ENCODE measurements at regions not wholly inside any gene's neighbourhood (a gene's known extent, or its start where the extent isn't known, plus 50 kb on each side); places are given as distances from the start of the nearest gene placed in this dataset.

DNA sequence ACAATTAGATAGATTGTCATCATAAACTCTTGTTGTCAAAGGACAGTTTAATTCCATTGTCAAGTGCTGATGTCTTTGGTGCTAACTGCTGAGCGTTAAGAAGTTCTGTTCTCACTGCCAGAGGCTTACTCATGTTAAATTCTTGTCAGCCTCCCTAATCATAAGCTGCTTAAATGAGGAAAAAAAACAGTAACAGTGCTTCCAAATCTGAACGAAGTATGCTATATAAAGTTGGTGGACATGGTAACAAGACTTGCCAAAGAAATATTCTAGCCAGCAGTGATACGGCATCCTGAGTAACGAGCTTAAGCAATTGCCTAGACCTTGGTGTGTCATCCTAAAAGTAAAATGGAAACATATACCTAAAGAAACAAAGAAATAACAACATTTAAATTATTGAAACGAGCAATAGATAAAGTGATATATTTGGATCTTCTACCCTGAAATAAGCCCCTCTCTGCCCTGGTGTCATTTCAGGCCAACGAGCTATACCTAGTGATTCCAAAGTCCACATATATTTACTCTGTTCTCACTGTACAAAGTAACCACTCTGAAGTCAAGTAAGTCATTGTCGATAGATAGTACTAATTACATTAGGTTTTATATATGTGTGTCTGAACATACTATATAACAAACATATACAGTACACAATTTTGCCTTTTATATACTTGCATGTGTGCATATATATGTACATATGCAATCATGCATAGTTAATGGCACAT is 339.7 kb upstream of the HS3ST1 start:
- H3K27me3 ChIP-seq: no peaks in the 10 kb centered on the region
- in situ Hi-C loops (cut with MboI; ENCODE audit: low pct_ligation_motif_present in 1 of 4, low pct_unique_long_range_greater_than_20kb in 1 of 4, low sequenced_read_pairs in 3 of 4) (loop anchor here in 3 of 4 donors (25.0 kb wide), 2 partner anchors 106 to 869 kb away; no protein-coding TSS in a partner anchor), intact Hi-C loops (cut with DNase I; ENCODE audit: low total_unique reads) (no loop called here)
- no peaks in the 10 kb centered on the region for H3K9me3 ChIP-seq
- TF ChIP-seq CTCF (IDR thresholded peaks at IDR 0.05) (no peak), POLR2A (IDR thresholded peaks at IDR 0.05) (no peak), EP300 (IDR thresholded peaks at IDR 0.05; ENCODE audit: low read depth) (no peak), POLR2AphosphoS5 (IDR thresholded peaks at IDR 0.05) (no peak)
- H3K4me3 ChIP-seq: no peak overlapping the region
- DNase-seq: no peak
- H3K36me3 ChIP-seq: no peaks in the 10 kb centered on the region
- no peak overlapping the region for H3K27ac ChIP-seq
- 46 to 54% methylated on average over 7 of the region's 7 CpGs for WGBS, 2 donors (ENCODE audit: low coverage in 1 of 2)
- no peaks in the 10 kb centered on the region for H3K4me1 ChIP-seq

- TF ChIP-seq EP300 (IDR thresholded peaks at IDR 0.05; ENCODE audit: low read depth) (no peak), CTCF (IDR thresholded peaks at IDR 0.05) (peak; percentile 55 to 77 (median 67))
- no peak overlapping the region for H3K4me3 ChIP-seq
- 25 to 28% methylated on average over 4 of the region's 4 CpGs for WGBS, 2 donors (ENCODE audit: low coverage in 1 of 2)
- no peaks in the 10 kb centered on the region for H3K27me3 ChIP-seq
- H3K36me3 ChIP-seq: no peaks in the 10 kb centered on the region
- peak; percentile 14 for DNase-seq
- intact Hi-C loops (cut with DNase I; ENCODE audit: low total_unique reads): no loop called here
- H3K4me1 ChIP-seq: no peaks in the 10 kb centered on the region
- in situ Hi-C loops (cut with MboI; ENCODE audit: low pct_ligation_motif_present in 1 of 4, low pct_unique_long_range_greater_than_20kb in 1 of 4, low sequenced_read_pairs in 3 of 4): loop anchor here in 3 of 4 donors (25.0 kb wide), 2 partner anchors 104 to 871 kb away; no protein-coding TSS in a partner anchor
- no peaks in the 10 kb centered on the region for H3K9me3 ChIP-seq
- no peak overlapping the region for H3K27ac ChIP-seq
These were observed 337.3 kb upstream of the HS3ST1 start for GRCh38 chr4:11765849-11766453.

GRCh38 chr4:11748164-11748872 is 319.6 kb upstream of the HS3ST1 start:
- Histone ChIP-seq H3K27me3 (no peaks in the 10 kb centered on the region), H3K4me3 (no peak overlapping the region), H3K27ac (no peak overlapping the region), H3K9me3 (no peaks in the 10 kb centered on the region), H3K4me1 (peaks cover 0 to 9% (median 4%) of the 10 kb centered on the region in 4 donors), H3K36me3 (no peaks in the 10 kb centered on the region)
- TF ChIP-seq POLR2AphosphoS5 (IDR thresholded peaks at IDR 0.05): no peak
- TF ChIP-seq CTCF (IDR thresholded peaks at IDR 0.05): no peak
- no peak for TF ChIP-seq POLR2A (IDR thresholded peaks at IDR 0.05)
- TF ChIP-seq EP300 (IDR thresholded peaks at IDR 0.05; ENCODE audit: low read depth): no peak
- no peak for DNase-seq
- WGBS, 2 donors (ENCODE audit: low coverage in 1 of 2): 30 to 34% methylated on average over 7 of the region's 7 CpGs
- in situ Hi-C loops (cut with MboI; ENCODE audit: low pct_ligation_motif_present in 1 of 4, low pct_unique_long_range_greater_than_20kb in 1 of 4, low sequenced_read_pairs in 3 of 4): no loop called here
- intact Hi-C loops (cut with DNase I; ENCODE audit: low total_unique reads): no loop called here

DNA sequence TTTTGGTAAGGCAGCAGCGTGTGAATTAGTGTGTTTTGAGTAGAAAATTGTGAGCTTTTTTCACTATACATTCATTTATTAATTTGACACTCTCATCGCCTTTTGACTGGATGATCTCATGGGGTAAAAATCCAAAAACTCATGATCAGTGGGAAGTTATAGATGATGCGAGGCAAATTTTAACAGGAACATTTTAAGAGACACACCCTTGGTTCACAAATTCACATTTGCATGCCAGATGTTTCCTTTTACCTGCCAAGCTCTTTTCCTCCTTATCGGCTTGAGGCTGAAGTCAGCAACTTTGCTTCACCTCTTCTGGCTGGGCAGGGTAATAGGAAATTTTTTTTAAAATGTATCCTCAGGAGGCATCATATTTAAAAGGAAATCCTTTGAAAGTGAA is 318.0 kb upstream of the HS3ST1 start:
- H3K36me3 ChIP-seq: no peaks in the 10 kb centered on the region
- H3K4me1 ChIP-seq: peaks cover 0 to 9% (median 4%) of the 10 kb centered on the region in 4 donors
- DNase-seq: no peak
- H3K4me3 ChIP-seq: no peak overlapping the region
- intact Hi-C loops (cut with DNase I; ENCODE audit: low total_unique reads): no loop called here
- TF ChIP-seq POLR2A (IDR thresholded peaks at IDR 0.05) (no peak), CTCF (IDR thresholded peaks at IDR 0.05) (no peak), POLR2AphosphoS5 (IDR thresholded peaks at IDR 0.05) (no peak), EP300 (IDR thresholded peaks at IDR 0.05; ENCODE audit: low read depth) (no peak)
- H3K9me3 ChIP-seq: no peaks in the 10 kb centered on the region
- H3K27me3 ChIP-seq: no peaks in the 10 kb centered on the region
- H3K27ac ChIP-seq: no peak overlapping the region
- in situ Hi-C loops (cut with MboI; ENCODE audit: low pct_ligation_motif_present in 1 of 4, low pct_unique_long_range_greater_than_20kb in 1 of 4, low sequenced_read_pairs in 3 of 4): no loop called here
- 32 to 52% methylated on average over 4 of the region's 4 CpGs for WGBS, 2 donors (ENCODE audit: low coverage in 1 of 2)

All from transverse colon (tissue), 4 donors.